GF-D8 (cell line): ENCODE measurements at regions not wholly inside any gene's neighbourhood (a gene's known extent, or its start where the extent isn't known, plus 50 kb on each side); places are given as distances from the start of the nearest gene placed in this dataset.

Experiments used
- DNase-seq: peaks from one replicate; lab custom pipeline; 2025; lab: John Stamatoyannopoulos, UW

GRCh38 chr2:238750212-238750904, 97.5 kb upstream of the TWIST2 start:
- DNase-seq: no peak

- no peak for DNase-seq
These were observed 93.6 kb upstream of the TWIST2 start for GRCh38 chr2:238754259-238754658.

GRCh38 chr2:238761868-238762267, 86.0 kb upstream of the TWIST2 start:
- DNase-seq: no peak

GRCh38 chr2:238763471-238763995, 84.4 kb upstream of the TWIST2 start:
- DNase-seq: no peak

DNA sequence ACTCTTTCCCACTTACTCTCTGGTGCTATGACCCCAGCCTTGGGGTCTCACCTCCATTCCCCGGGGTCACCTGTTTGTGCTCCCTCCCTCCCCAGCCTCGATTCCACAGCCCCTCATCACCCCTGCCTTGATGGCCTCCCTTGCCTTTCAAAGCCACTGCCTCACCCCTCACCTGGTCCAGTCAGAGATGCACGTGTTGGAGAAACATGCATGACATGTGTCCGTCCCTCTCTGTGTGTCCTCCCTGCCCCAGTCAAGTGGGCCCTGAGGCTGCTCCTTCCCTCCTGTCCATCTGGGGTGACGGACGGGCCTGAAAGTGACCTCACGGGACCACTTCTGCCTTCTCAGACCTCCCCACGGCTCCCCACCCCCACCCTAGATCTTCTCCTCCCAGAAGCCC, 82.3 kb upstream of the TWIST2 start:
- no peak for DNase-seq

DNA sequence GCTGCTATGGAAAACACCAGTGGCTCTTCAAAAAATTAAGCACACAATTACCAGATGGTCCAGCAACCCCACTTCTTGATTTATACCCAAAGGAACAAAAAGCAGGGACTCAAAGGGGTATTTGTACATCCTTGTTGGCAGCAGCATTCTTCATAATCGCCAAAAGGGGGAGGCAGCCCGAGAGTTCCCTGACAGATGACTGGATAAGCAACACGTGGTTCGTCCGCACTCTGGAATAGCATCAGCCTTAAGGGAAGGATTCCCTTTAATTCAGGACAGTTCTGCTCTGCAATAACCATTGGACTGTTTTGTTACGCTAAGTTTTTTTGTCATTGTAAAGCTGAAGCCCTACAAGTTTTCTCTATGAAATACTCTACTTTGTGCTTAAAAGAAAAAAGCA, 76.7 kb upstream of the TWIST2 start:
- DNase-seq: no peak

GRCh38 chr2:238771639-238772038, 76.2 kb upstream of the TWIST2 start:
- DNase-seq: no peak

GRCh38 chr2:238772635-238773297, 75.1 kb upstream of the TWIST2 start:
- no peak for DNase-seq

GRCh38 chr2:238773472-238773871, 74.4 kb upstream of the TWIST2 start:
- DNase-seq: no peak

GRCh38 chr2:238774071-238774470, 73.8 kb upstream of the TWIST2 start:
- DNase-seq: no peak

DNA sequence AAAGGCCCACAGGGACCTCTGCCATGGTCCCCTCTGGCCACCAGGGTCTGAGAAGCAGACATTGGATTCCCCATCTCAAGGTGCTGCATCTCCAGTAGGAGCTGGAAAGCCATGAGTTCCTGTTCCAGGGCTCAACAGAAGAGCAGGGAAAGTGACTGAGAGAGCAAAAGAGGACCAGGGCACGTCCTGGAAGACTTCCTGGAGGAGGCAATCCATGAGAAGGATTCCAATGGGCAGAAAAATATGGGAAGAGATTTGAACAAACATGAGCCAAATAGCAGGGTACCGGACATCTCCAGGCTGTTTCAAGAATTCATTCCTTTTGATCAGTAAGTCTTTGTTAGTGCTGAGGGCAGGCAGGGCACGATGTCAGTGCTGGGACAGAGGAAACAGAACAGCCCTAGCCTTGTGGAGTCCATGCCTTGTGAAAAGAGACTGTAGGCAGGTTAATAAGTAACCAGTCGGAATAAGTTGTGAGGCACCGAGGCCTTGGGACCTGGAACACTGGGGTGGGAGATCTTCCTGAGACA, 72.8 kb upstream of the TWIST2 start:
- DNase-seq: no peak

- no peak for DNase-seq
These were observed 72.3 kb upstream of the TWIST2 start for GRCh38 chr2:238775591-238775990.

DNA sequence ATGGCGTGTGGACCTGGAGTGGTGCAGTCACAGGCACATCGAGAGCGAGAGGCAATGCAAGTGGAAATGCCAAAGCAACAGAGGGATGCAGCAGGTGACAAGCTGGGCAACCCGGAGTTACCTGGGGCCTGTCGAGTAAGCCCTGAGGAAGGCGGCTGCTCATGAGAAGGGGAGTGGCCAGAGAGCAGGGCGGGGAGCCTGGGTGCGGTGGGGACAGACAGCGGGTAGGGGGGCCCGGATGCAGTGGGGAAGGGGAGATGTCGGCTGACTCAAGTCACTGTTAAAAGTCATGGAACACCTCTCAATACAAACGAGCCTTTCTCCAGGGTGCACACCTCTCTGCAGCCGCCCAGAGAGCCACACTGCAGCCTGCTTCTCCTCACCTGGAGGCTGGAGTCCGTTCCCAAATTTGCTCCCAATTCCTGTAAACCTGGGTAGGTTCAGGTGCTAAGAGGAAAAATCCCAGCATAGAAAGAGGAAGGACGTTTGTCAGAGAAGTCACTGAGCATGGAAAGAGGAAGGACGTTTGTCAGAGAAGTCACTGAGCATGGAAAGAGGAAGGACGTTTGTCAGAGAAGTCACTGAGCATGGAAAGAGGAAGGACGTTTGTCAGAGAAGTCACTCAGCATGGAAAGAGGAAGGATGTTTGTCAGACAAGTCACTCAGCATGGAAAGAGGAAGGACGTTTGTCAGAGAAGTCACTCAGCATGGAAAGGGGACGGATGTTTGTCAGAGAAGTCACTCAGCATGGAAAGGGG, 71.7 kb upstream of the TWIST2 start:
- no peak for DNase-seq

GRCh38 chr2:238776761-238777046, 71.2 kb upstream of the TWIST2 start:
- peak; percentile 70 for DNase-seq

GRCh38 chr2:238777369-238778067, 70.4 kb upstream of the TWIST2 start:
- peak; percentile 80 for DNase-seq

DNA sequence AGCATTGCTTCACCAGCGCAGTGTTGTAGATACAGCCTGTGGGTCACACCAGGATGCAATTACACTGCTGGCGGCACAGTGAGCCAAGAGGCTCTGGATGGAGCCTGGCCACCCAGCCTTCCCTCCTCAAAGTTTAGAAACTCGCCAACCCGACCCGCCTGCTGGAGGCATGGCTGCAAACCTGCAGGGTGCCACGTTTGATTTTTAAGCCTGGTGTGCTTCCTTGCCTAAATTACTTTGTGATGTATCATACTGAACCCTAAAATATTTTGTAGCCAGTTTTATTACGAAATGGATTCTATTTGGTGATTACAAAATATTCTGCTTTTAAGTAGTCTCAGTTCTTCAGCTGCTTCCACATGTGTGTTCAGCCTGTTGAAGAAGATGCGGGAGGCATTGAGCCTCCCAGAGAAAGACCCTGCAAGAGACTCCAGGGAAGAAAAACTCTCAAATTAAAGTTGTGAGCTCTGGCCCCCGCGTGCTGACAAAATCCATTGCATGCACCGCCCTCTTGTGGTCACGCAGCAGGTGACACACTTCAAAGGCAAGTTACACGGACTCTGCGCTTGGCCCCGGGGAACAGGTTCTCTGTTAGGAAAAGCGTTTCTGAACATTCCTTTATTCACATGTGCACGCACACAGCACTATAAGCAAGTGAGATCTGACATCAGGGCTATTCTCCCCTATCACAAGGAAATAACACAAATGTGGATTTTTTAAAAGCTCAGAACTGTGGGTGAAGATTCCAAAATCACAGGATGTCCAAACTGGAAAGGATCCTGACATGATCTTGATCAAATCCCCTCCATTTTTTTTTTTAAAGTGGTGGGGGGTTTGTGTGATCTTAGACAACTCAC, 63.0 kb upstream of the TWIST2 start:
- peak; percentile 4 for DNase-seq

- DNase-seq: no peak
These were observed 62.4 kb upstream of the TWIST2 start for GRCh38 chr2:238785528-238785860.

- DNase-seq: no peak
These were observed 61.5 kb upstream of the TWIST2 start for GRCh38 chr2:238786379-238786778.

GRCh38 chr2:238786792-238787490, 60.9 kb upstream of the TWIST2 start:
- DNase-seq: no peak

GRCh38 chr2:238787501-238787900, 60.4 kb upstream of the TWIST2 start:
- DNase-seq: no peak

- DNase-seq: no peak
These were observed 58.5 kb upstream of the TWIST2 start for GRCh38 chr2:238789317-238789806.
